ENCODE measurements at regions not wholly inside any gene's neighbourhood (a gene's known extent, or its start where the extent isn't known, plus 50 kb on each side); places are given as distances from the start of the nearest gene placed in this dataset.

GRCh38 chr5:58087905-58088304 is 372.0 kb downstream of the PLK2 start:
- Histone ChIP-seq H3K36me3 (no peaks in the 10 kb centered on the region), H3K4me3 (no peak overlapping the region), H3K27ac (no peak overlapping the region), H3K27me3 (no peaks in the 10 kb centered on the region), H3K4me1 (no peaks in the 10 kb centered on the region), H3K9me3 (no peaks in the 10 kb centered on the region)
- in situ Hi-C loops (cut with MboI; ENCODE audit: low sequenced_read_pairs in 4 of 4) (no loop called here), intact Hi-C loops (cut with DNase I; ENCODE audit: low total_unique reads) (no loop called here)
- DNase-seq: no peak
- no peak for ATAC-seq
- TF ChIP-seq, protein P1, sequence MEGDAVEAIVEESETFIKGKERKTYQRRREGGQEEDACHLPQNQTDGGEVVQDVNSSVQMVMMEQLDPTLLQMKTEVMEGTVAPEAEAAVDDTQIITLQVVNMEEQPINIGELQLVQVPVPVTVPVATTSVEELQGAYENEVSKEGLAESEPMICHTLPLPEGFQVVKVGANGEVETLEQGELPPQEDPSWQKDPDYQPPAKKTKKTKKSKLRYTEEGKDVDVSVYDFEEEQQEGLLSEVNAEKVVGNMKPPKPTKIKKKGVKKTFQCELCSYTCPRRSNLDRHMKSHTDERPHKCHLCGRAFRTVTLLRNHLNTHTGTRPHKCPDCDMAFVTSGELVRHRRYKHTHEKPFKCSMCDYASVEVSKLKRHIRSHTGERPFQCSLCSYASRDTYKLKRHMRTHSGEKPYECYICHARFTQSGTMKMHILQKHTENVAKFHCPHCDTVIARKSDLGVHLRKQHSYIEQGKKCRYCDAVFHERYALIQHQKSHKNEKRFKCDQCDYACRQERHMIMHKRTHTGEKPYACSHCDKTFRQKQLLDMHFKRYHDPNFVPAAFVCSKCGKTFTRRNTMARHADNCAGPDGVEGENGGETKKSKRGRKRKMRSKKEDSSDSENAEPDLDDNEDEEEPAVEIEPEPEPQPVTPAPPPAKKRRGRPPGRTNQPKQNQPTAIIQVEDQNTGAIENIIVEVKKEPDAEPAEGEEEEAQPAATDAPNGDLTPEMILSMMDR (IDR thresholded peaks at IDR 0.05 in 4 of 5, conservative IDR thresholded peaks at IDR 0.05 in 1 of 5): no peak
- TF ChIP-seq POLR2A (IDR thresholded peaks at IDR 0.05): no peak

DNA sequence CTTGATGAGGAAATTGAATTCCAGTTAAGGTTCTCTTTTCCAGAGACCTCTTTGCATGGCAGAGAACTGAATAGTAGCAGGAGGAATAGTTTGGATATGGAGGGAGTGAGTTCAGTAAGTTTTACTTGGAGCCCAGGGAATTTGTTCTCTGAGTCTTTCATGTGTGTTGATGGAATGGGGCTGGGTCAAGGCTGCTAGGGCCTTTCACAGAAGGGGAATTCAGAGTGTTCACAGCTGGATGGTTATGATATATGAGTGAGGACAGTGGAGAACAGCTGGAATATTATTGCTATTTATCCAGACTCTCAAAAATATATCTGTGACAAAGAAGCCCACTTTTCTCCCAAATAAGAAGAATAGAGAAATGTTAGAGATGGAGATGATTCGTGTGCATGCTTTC is 372.8 kb downstream of the PLK2 start:
- DNase-seq (no peak), ATAC-seq (no peak)
- H3K36me3 ChIP-seq: no peaks in the 10 kb centered on the region
- no peak overlapping the region for H3K4me3 ChIP-seq
- no peak overlapping the region for H3K27ac ChIP-seq
- no peaks in the 10 kb centered on the region for H3K9me3 ChIP-seq
- intact Hi-C loops (cut with DNase I; ENCODE audit: low total_unique reads) (no loop called here), in situ Hi-C loops (cut with MboI; ENCODE audit: low sequenced_read_pairs in 4 of 4) (no loop called here)
- no peaks in the 10 kb centered on the region for H3K4me1 ChIP-seq
- no peaks in the 10 kb centered on the region for H3K27me3 ChIP-seq
- no peak for TF ChIP-seq POLR2A (IDR thresholded peaks at IDR 0.05)
- TF ChIP-seq, protein P1 (IDR thresholded peaks at IDR 0.05 in 4 of 5, conservative IDR thresholded peaks at IDR 0.05 in 1 of 5): no peak

- no peak overlapping the region for H3K27ac ChIP-seq
- DNase-seq (no peak), ATAC-seq (no peak)
- no peaks in the 10 kb centered on the region for H3K36me3 ChIP-seq
- no peaks in the 10 kb centered on the region for H3K9me3 ChIP-seq
- H3K27me3 ChIP-seq: no peaks in the 10 kb centered on the region
- no peak for TF ChIP-seq POLR2A (IDR thresholded peaks at IDR 0.05)
- intact Hi-C loops (cut with DNase I; ENCODE audit: low total_unique reads): no loop called here
- H3K4me3 ChIP-seq: no peak overlapping the region
- in situ Hi-C loops (cut with MboI; ENCODE audit: low sequenced_read_pairs in 4 of 4): no loop called here
- H3K4me1 ChIP-seq: no peaks in the 10 kb centered on the region
Observed at GRCh38 chr5:58085800-58086199, 374.1 kb downstream of the PLK2 start.

GRCh38 chr5:58081435-58081834 is 378.5 kb downstream of the PLK2 start:
- DNase-seq (no peak), ATAC-seq (no peak)
- TF ChIP-seq, protein P1 (IDR thresholded peaks at IDR 0.05 in 4 of 5, conservative IDR thresholded peaks at IDR 0.05 in 1 of 5): no peak
- TF ChIP-seq POLR2A (IDR thresholded peaks at IDR 0.05): no peak
- H3K27ac ChIP-seq: no peak overlapping the region
- H3K27me3 ChIP-seq: no peaks in the 10 kb centered on the region
- H3K36me3 ChIP-seq: no peaks in the 10 kb centered on the region
- in situ Hi-C loops (cut with MboI; ENCODE audit: low sequenced_read_pairs in 4 of 4) (no loop called here), intact Hi-C loops (cut with DNase I; ENCODE audit: low total_unique reads) (no loop called here)
- H3K4me3 ChIP-seq: no peak overlapping the region
- peaks cover 0 to 5% of the 10 kb centered on the region in 2 donors for H3K4me1 ChIP-seq
- no peaks in the 10 kb centered on the region for H3K9me3 ChIP-seq

DNA sequence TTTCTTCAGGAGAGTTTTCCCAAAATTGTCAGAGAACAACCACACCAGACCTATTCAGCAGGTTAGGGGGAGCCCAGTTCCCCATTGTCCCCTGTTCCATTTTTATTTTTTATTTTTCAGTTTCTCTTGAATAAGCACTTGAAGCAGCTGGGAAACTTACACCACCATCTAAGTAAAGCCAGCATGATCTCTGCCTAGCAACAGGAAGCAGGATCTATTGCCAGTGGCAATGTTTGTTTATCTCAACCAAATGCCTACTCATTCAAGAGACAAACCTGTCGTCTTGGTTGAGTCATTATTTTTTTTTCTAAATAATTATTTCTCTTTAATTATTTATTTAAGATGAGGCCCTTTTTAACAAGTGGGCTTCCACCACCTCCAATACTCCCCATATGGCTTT is 379.3 kb downstream of the PLK2 start:
- intact Hi-C loops (cut with DNase I; ENCODE audit: low total_unique reads): no loop called here
- H3K4me3 ChIP-seq: no peak overlapping the region
- H3K9me3 ChIP-seq: no peaks in the 10 kb centered on the region
- TF ChIP-seq, protein P1 (IDR thresholded peaks at IDR 0.05 in 4 of 5, conservative IDR thresholded peaks at IDR 0.05 in 1 of 5): no peak
- in situ Hi-C loops (cut with MboI; ENCODE audit: low sequenced_read_pairs in 4 of 4): no loop called here
- no peak overlapping the region for H3K27ac ChIP-seq
- peaks cover 0 to 5% of the 10 kb centered on the region in 2 donors for H3K4me1 ChIP-seq
- no peaks in the 10 kb centered on the region for H3K36me3 ChIP-seq
- DNase-seq (no peak), ATAC-seq (no peak)
- H3K27me3 ChIP-seq: no peaks in the 10 kb centered on the region
